Ureter (tissue), 1 donor: ENCODE measurements at regions not wholly inside any gene's neighbourhood (a gene's known extent, or its start where the extent isn't known, plus 50 kb on each side); places are given as distances from the start of the nearest gene placed in this dataset.
"Not testable (repeated sequence)": the region's sequence is repeated elsewhere in the genome, so short reads cannot be mapped to it uniquely, and the experiment has no call there.

Source experiments
- DNase-seq: peaks from one replicate; pipeline ENCODE4 v3.0.0-alpha.2; 2020; ENCODE audit warnings: low spot score
- donor health status: DM: yes; HTN: yes; CAD: no.

- no peak for DNase-seq
Measured at GRCh38 chr3:78511840-78512239, 1256.0 kb downstream of the ROBO1 start.

DNA sequence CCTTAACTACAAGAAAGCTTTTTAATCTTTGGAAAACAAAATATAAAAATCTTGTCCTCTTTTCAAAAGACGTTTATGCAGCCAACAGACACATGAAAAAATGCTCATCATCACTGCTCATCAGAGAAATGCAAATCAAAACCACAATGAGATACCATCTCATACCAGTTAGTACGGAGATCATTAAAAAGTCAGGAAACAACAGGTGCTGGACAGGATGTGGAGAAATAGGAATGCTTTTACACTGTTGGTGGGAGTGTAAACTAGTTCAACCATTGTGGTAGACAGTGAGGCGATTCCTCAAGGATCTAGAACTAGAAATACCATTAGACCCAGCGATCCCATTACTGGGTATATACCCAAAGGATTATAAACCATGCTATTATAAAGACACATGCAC, 1255.0 kb downstream of the ROBO1 start:
- not testable (repeated sequence) for DNase-seq

GRCh38 chr3:78516437-78516836, 1251.4 kb downstream of the ROBO1 start:
- DNase-seq: no peak

DNA sequence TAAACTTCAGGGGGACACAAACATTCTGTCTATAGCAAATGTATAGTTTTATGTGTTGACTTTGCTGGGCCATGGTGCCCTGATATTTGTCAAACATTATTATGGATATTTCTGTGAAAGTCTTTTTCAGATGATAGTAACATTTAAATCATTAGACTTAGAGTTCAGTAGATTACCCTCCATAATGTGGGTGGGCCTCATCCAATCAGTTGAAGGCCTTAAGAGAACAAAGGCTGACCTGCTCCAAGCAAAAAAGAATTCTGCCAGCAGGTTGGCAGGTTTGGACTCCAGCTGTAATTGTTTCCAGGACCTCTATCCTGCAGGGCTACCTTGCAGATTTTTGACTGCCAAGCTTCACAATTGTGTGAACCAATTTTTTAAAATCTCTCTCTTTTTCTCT, 1250.9 kb downstream of the ROBO1 start:
- DNase-seq: no peak

DNA sequence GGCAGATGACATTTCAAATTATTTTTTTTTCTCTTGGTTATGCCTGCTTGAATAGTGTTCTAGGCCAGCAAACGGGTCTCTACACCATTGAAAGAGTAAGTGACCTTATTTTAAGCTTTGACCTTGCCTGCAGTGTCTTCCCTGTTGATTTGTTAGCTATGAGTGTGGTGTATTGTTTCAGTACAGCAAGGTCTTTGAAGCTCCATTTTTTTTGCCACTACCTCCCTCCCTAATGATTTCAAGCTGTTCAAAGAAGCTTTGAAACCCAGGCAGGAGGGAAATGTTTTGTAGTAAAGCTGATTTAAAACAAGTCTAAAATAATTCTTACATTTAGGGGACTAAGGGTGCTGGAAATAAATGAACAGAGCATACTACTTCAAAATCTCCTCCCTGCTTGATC, 1249.8 kb downstream of the ROBO1 start:
- DNase-seq: no peak

GRCh38 chr3:78519281-78519680, 1248.5 kb downstream of the ROBO1 start:
- DNase-seq: no peak

- DNase-seq: no peak
Measured at GRCh38 chr3:78529601-78530000, 1238.2 kb downstream of the ROBO1 start.

GRCh38 chr3:78540485-78540884, 1227.3 kb downstream of the ROBO1 start:
- no peak for DNase-seq

- no peak for DNase-seq
Measured at GRCh38 chr3:78545827-78546226, 1222.0 kb downstream of the ROBO1 start.
